LNCaP clone FGC (cell line): ENCODE measurements at regions not wholly inside any gene's neighbourhood (a gene's known extent, or its start where the extent isn't known, plus 50 kb on each side); places are given as distances from the start of the nearest gene placed in this dataset.
A peak's percentile ranks its signal among the peaks of the same experiment; 100 is the strongest.

Experiments
- DNase-seq: peaks from one replicate; pipeline ENCODE4 v3.0.0-alpha.2; 2011; ENCODE audit warnings: low read depth
- H3K4me3 ChIP-seq: 2 replicates; pipeline ENCODE4 v1.5.1; 2011; ENCODE audit warnings: mild to moderate bottlenecking, low read depth, low read length, control low read depth
- CTCF ChIP-seq: IDR thresholded peaks from 2 replicates; pipeline ENCODE4 v1.5.1; 2012; ENCODE audit warnings: mild to moderate bottlenecking; ENCODE audit not compliant: control insufficient read depth, insufficient read depth; ENCODE audit errors: extremely low read depth

DNA sequence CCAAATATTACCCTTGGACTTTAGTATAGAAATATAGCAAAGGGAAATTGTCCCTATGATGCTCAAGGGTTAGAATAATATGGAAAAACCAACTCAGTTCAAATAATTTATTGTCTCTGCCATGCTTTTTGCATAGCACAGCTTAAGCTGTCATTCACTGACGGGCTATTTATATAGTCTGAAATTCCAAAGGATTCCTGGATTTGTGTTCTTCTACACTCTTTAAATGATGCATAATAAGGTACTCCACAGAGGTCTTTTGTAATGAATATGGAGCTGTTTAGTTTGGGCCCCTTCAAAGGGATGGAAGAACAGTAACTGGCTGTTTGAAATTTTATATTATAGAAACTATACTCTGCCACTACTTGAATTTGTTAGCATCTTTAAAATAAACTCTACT, 276.6 kb upstream of the FERD3L start:
- no peak for TF ChIP-seq CTCF
- H3K4me3 ChIP-seq: no peak overlapping the region
- DNase-seq: no peak

- no peak for TF ChIP-seq CTCF
- DNase-seq: no peak
- H3K4me3 ChIP-seq: no peak overlapping the region
Observed at GRCh38 chr7:19417231-19417630, 272.0 kb upstream of the FERD3L start.

DNA sequence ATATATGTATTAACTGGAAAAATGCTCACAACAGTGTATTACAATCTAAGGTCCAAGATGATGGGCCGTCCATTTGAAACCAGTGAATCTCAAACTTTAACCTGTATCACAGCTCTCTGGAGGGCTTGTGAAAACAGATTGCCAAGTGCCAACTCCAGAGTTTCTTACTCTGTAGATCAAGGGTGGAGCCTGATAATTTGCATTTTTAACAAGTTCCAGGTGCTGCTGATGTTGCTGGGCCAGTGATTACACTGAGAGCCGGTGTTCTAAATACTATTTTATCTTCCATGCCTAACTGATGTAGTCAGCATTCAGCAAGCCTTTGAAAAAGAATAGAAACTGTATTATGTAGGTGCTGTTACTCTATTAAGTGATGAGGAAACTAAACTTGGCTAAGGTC, 269.9 kb upstream of the FERD3L start:
- DNase-seq: no peak
- TF ChIP-seq CTCF: no peak
- H3K4me3 ChIP-seq: no peak overlapping the region

GRCh38 chr7:19413443-19413965, 268.3 kb upstream of the FERD3L start:
- no peak for TF ChIP-seq CTCF
- H3K4me3 ChIP-seq: no peak overlapping the region
- DNase-seq: peak; percentile 17

- DNase-seq: no peak
- no peak for TF ChIP-seq CTCF
- H3K4me3 ChIP-seq: no peak overlapping the region
Observed at GRCh38 chr7:19410691-19411090, 265.5 kb upstream of the FERD3L start.

- H3K4me3 ChIP-seq: no peak overlapping the region
- no peak for TF ChIP-seq CTCF
- no peak for DNase-seq
Observed at GRCh38 chr7:19410106-19410505, 264.9 kb upstream of the FERD3L start.

DNA sequence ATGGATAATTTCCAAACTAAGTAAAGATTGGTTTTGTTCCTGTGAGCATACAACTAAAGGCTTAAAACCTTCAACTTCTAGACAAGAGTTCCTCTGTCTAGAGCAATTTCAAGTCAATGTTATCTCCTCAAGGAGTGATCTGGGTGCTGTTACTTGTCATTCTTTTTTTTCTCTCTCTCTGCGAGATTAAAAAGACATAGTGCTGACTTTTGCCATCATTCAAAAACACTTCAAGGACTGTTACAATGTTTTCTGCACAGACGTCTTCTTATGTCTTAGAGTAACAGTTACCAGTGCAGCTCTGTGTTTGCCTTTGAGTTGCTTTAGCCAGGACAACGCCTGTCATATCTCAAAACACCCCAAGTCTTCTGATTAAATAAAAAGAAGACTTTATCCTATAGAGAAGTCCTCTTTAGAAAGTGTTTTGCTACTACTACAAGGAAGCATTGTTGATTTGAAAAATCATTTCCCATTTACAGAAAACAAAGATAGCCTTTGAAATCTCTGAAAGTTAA, 263.5 kb upstream of the FERD3L start:
- DNase-seq: no peak
- no peak for TF ChIP-seq CTCF
- no peak overlapping the region for H3K4me3 ChIP-seq
